Spleen (tissue), 11 donors: ENCODE measurements at regions not wholly inside any gene's neighbourhood (a gene's known extent, or its start where the extent isn't known, plus 50 kb on each side); places are given as distances from the start of the nearest gene placed in this dataset.

Experiments used
- DNase-seq: peaks from one replicate; pipeline ENCODE4 v3.0.0-alpha.2; 2020
- H3K27ac ChIP-seq, 8 donors: fragments of 200-600 bp; sonication (generic) in 7 of 8; 1 replicate in 4 of 8; 2 replicates in 4 of 8; pipeline versions ENCODE4 v1.5.0 to v1.8.0; 2016 to 2021; ENCODE audit warnings: inconsistent platforms in 4 of 8, mild to moderate bottlenecking in 4 of 8, moderate library complexity in 1 of 8
- H3K27me3 ChIP-seq, 7 donors: fragments of 200-600 bp; sonication (generic) in 6 of 7; replicated peaks in 1 of 7; 1 replicate in 4 of 7; 2 replicates in 3 of 7; pipeline versions ENCODE4 v1.5.0 to v1.8.0; 2016 to 2021; ENCODE audit warnings: inconsistent platforms in 3 of 7, mild to moderate bottlenecking in 1 of 7
- H3K36me3 ChIP-seq, 6 donors: fragments of 200-600 bp; sonication (generic) in 5 of 6; 1 replicate in 4 of 6; 2 replicates in 2 of 6; pipeline versions ENCODE4 v1.5.0 to v1.8.0; 2016 to 2021; ENCODE audit warnings: inconsistent platforms in 2 of 6
- H3K4me1 ChIP-seq, 6 donors: fragments of 200-600 bp; sonication (generic) in 5 of 6; 1 replicate in 3 of 6; 2 replicates in 3 of 6; pipeline versions ENCODE4 v1.5.0 to v1.8.0; 2016 to 2021; ENCODE audit warnings: inconsistent platforms in 3 of 6
- H3K4me3 ChIP-seq, 8 donors: fragments of 200-600 bp; sonication (generic) in 7 of 8; 1 replicate in 4 of 8; 2 replicates in 4 of 8; pipeline versions ENCODE4 v1.5.0 to v1.8.0; 2016 to 2021; ENCODE audit warnings: inconsistent platforms in 4 of 8, mild to moderate bottlenecking in 4 of 8, moderate library complexity in 2 of 8
- H3K9me3 ChIP-seq, 8 donors: fragments of 200-600 bp; sonication (generic) in 7 of 8; 1 replicate in 4 of 8; 2 replicates in 4 of 8; pipeline versions ENCODE4 v1.5.0 to v1.8.0; 2016 to 2021; ENCODE audit warnings: inconsistent platforms in 4 of 8
- POLR2A ChIP-seq, 3 donors: fragments of 450-650 bp; IDR thresholded peaks; one replicate each; pipeline ENCODE4 v1.5.1; 2017; ENCODE audit warnings: antibody characterized with exemption in 3 of 3, mild to moderate bottlenecking in 1 of 3
- POLR2AphosphoS5 ChIP-seq, 3 donors: sonication (generic); formaldehyde crosslinking; IDR thresholded peaks; one replicate each; pipeline ENCODE4 v1.5.1; 2017; ENCODE audit warnings: antibody characterized with exemption in 3 of 3
- WGBS, 5 donors: extraction: QIAGEN DNeasy Blood & Tissue Kit in 3 of 5; methylation state at CpG; one replicate each; pipeline versions ENCODE4 v1.1.5 to v1.1.7; 2013 to 2018; 5-methylcytosine and 5-hydroxymethylcytosine counted together
- intact Hi-C: fragments of 100-400 bp; cut with DNase I; formaldehyde crosslinking; loops from one replicate; pipeline ENCODE4 v1.15.0; 2023; ENCODE audit warnings: low total_unique reads
- TF ChIP-seq, protein P1 (sequence below), 11 experiments: fragments of 200-600 bp in 7 of 11; fragments of 450-650 bp in 4 of 11; sonication (generic) in 4 of 11; IDR thresholded peaks in 8 of 11; conservative IDR thresholded peaks in 3 of 11; 1 replicate in 7 of 11; 2 replicates in 4 of 11; pipeline versions ENCODE4 v1.4.0 to v1.8.0; 2016 to 2021; ENCODE audit warnings: antibody characterized with exemption in 11 of 11, inconsistent platforms in 4 of 11, mild to moderate bottlenecking in 1 of 11
- donor health status: healthy with polysubstance abuse.
- donor health status: DM: no; HTN: no; CAD: no; lungs with moderate emphysema.
- donor health status: DM: no; HTN: no; CAD: no.
- donor health status: Bipolar disorder and iron deficiency.
- donor health status: healthy.
- donor health status: DM: no; HTN: no; CAD: no.
- donor health status: DM: yes; HTN: yes; CAD: no.

DNA sequence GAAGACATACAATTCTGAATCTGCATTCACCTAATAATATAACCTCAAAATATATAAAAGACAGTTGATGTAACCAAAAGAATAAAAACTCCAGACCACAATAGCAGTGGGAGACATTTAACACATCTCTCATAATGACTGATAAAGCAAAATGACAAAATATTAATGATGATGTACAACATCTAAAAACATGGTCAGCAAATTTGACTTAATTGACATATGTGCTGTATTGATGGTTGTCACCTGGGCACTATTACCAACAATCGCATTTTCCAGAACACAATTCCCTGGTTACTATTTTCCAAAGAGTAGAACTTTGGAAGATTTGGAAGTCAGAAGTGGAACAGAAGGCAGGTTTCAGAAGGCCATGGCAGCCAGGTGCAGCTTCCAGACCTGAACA lies 899.5 kb upstream of the CELF2 start:
- TF ChIP-seq, protein P1, sequence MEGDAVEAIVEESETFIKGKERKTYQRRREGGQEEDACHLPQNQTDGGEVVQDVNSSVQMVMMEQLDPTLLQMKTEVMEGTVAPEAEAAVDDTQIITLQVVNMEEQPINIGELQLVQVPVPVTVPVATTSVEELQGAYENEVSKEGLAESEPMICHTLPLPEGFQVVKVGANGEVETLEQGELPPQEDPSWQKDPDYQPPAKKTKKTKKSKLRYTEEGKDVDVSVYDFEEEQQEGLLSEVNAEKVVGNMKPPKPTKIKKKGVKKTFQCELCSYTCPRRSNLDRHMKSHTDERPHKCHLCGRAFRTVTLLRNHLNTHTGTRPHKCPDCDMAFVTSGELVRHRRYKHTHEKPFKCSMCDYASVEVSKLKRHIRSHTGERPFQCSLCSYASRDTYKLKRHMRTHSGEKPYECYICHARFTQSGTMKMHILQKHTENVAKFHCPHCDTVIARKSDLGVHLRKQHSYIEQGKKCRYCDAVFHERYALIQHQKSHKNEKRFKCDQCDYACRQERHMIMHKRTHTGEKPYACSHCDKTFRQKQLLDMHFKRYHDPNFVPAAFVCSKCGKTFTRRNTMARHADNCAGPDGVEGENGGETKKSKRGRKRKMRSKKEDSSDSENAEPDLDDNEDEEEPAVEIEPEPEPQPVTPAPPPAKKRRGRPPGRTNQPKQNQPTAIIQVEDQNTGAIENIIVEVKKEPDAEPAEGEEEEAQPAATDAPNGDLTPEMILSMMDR (IDR thresholded peaks at IDR 0.05 in 8 of 11, conservative IDR thresholded peaks at IDR 0.05 in 3 of 11) = no peak
- no peak for TF ChIP-seq POLR2A (IDR thresholded peaks at IDR 0.05)
- no peak for TF ChIP-seq POLR2AphosphoS5 (IDR thresholded peaks at IDR 0.05)
- no peak for DNase-seq
- H3K4me1 ChIP-seq = no peaks in the 10 kb centered on the region
- H3K27ac ChIP-seq = no peak overlapping the region
- 87 to 100% (median 93%) methylated on average over 1 of the region's 1 CpG for WGBS, 5 donors
- no peak overlapping the region for H3K4me3 ChIP-seq
- peaks cover 0 to 18% (median 6%) of the 10 kb centered on the region in 8 donors for H3K9me3 ChIP-seq
- intact Hi-C loops = no loop called here
- H3K27me3 ChIP-seq = no peaks in the 10 kb centered on the region
- no peaks in the 10 kb centered on the region for H3K36me3 ChIP-seq

DNA sequence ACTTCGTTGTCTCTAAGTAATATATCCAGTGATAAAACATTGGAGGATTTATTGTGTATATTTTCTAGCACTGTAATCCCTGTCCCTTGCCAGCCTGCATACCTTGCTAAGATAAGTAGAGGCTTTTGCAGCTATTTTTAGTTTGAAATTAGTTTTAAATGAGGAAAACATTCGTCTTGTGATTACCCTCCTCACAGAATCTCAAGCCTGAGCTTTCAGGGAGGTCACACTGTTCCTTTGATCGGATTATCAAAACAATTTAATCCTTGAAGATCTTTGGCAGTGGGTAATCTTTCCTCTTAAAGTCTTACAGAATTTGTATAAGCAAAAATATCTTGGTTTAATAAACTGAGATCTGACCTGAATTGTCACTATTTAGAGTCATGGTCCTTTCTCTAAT lies 897.0 kb upstream of the CELF2 start:
- WGBS, 5 donors = 55 to 72% (median 67%) methylated on average over 3 of the region's 3 CpGs
- Histone ChIP-seq H3K27ac (no peak overlapping the region), H3K27me3 (no peaks in the 10 kb centered on the region), H3K36me3 (no peaks in the 10 kb centered on the region), H3K4me1 (no peaks in the 10 kb centered on the region), H3K9me3 (peaks cover 0 to 11% (median 5%) of the 10 kb centered on the region in 8 donors), H3K4me3 (no peak overlapping the region)
- intact Hi-C loops = no loop called here
- no peak for DNase-seq
- no peak for TF ChIP-seq POLR2AphosphoS5 (IDR thresholded peaks at IDR 0.05)
- TF ChIP-seq, protein P1 (IDR thresholded peaks at IDR 0.05 in 8 of 11, conservative IDR thresholded peaks at IDR 0.05 in 3 of 11) = no peak
- no peak for TF ChIP-seq POLR2A (IDR thresholded peaks at IDR 0.05)

DNA sequence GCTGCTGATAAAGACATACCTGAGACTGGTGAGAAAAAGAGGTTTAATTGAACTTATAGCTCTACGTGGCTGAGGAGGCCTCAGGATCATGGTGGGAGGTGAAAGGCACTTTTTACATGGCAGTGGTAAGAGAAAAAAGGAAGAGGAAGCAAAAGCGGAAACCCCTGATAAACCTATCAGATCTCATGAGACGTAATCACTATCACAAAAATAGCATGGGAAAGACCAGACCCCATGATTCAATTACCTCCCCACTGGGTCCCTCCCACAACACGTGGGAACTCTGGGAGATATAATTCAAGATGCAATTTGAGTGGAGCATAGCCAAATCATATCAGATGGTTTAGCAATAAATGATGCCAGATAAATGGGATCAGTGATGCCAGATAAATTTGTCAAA lies 892.0 kb upstream of the CELF2 start:
- WGBS, 5 donors = 61 to 81% (median 68%) methylated on average over 4 of the region's 4 CpGs
- no peak for TF ChIP-seq POLR2AphosphoS5 (IDR thresholded peaks at IDR 0.05)
- TF ChIP-seq, protein P1 (IDR thresholded peaks at IDR 0.05 in 8 of 11, conservative IDR thresholded peaks at IDR 0.05 in 3 of 11) = no peak
- no peak for TF ChIP-seq POLR2A (IDR thresholded peaks at IDR 0.05)
- intact Hi-C loops = no loop called here

DNA sequence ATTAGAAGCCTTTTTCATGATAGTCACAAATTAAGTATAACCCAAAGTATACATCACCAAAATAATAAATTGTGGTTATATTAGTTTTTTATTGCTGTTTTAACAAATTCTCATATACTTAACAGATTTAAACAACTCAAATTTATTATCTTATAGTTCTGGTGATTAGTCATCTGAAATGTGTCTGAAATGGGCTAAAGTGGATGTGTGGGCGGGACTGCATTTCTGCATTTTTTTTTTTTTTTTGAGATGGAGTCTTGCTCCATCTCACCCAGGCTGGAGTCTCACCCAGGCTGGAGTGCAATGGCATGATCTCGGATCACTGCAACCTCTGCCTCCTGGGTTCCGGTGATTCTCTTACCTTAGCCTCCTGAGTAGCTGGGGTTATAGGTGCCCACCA lies 891.5 kb upstream of the CELF2 start:
- Histone ChIP-seq H3K9me3 (peaks cover 0 to 4% (median 0%) of the 10 kb centered on the region in 8 donors), H3K27ac (no peak overlapping the region), H3K27me3 (no peaks in the 10 kb centered on the region), H3K4me1 (no peaks in the 10 kb centered on the region), H3K36me3 (no peaks in the 10 kb centered on the region), H3K4me3 (no peak overlapping the region)
- WGBS, 5 donors = 86 to 98% (median 95%) methylated on average over 3 of the region's 3 CpGs
- TF ChIP-seq, protein P1 (IDR thresholded peaks at IDR 0.05 in 8 of 11, conservative IDR thresholded peaks at IDR 0.05 in 3 of 11) = no peak
- TF ChIP-seq POLR2A (IDR thresholded peaks at IDR 0.05) = no peak
- no peak for TF ChIP-seq POLR2AphosphoS5 (IDR thresholded peaks at IDR 0.05)
- intact Hi-C loops = no loop called here
- no peak for DNase-seq

More for the DNA sequence above, 892.0 kb upstream of the CELF2 start:
- H3K4me3 ChIP-seq = no peak overlapping the region
- H3K27me3 ChIP-seq = no peaks in the 10 kb centered on the region
- no peak overlapping the region for H3K27ac ChIP-seq
- H3K9me3 ChIP-seq = peaks cover 0 to 4% (median 0%) of the 10 kb centered on the region in 8 donors
- H3K36me3 ChIP-seq = no peaks in the 10 kb centered on the region
- DNase-seq = no peak
- H3K4me1 ChIP-seq = no peaks in the 10 kb centered on the region
